Fibroblast of pulmonary artery (primary cell): ENCODE measurements at regions not wholly inside any gene's neighbourhood (a gene's known extent, or its start where the extent isn't known, plus 50 kb on each side); places are given as distances from the start of the nearest gene placed in this dataset.

Source experiments
- DNase-seq: peaks from one replicate; pipeline ENCODE4 v3.0.0-alpha.2; 2010; ENCODE audit warnings: low read depth
- H3K4me3 ChIP-seq: replicated peaks from 2 replicates; pipeline ENCODE4 v1.5.1; 2011; ENCODE audit warnings: low read depth, mild to moderate bottlenecking, control low read depth, low read length, moderate library complexity
- CTCF ChIP-seq: IDR thresholded peaks from 2 replicates; pipeline ENCODE4 v1.5.1; 2011; ENCODE audit warnings: mild to moderate bottlenecking, control low read depth, low read length, inconsistent platforms; ENCODE audit errors: missing control alignments

- TF ChIP-seq CTCF: no peak
- H3K4me3 ChIP-seq: no peak overlapping the region
- no peak for DNase-seq
Measured at GRCh38 chr4:126547352-126547751, 1085.4 kb upstream of the INTU start.

- H3K4me3 ChIP-seq: no peak overlapping the region
- no peak for TF ChIP-seq CTCF
- DNase-seq: no peak
Measured at GRCh38 chr4:126548890-126549289, 1083.9 kb upstream of the INTU start.

- no peak overlapping the region for H3K4me3 ChIP-seq
- DNase-seq: no peak
- no peak for TF ChIP-seq CTCF
Measured at GRCh38 chr4:126552321-126552720, 1080.4 kb upstream of the INTU start.

GRCh38 chr4:126553248-126553647, 1079.5 kb upstream of the INTU start:
- no peak for DNase-seq
- no peak for TF ChIP-seq CTCF

GRCh38 chr4:126558596-126558995, 1074.2 kb upstream of the INTU start:
- no peak for TF ChIP-seq CTCF
- DNase-seq: no peak
- H3K4me3 ChIP-seq: no peak overlapping the region

More at GRCh38 chr4:126553248-126553647, 1079.5 kb upstream of the INTU start:
- H3K4me3 ChIP-seq: no peak overlapping the region

GRCh38 chr4:126559961-126560360, 1072.8 kb upstream of the INTU start:
- TF ChIP-seq CTCF: no peak
- no peak overlapping the region for H3K4me3 ChIP-seq
- DNase-seq: no peak

GRCh38 chr4:126560794-126561193, 1072.0 kb upstream of the INTU start:
- no peak overlapping the region for H3K4me3 ChIP-seq
- no peak for TF ChIP-seq CTCF
- DNase-seq: peak; percentile 11
